PC-3 (cell line): ENCODE measurements at regions not wholly inside any gene's neighbourhood (a gene's known extent, or its start where the extent isn't known, plus 50 kb on each side); places are given as distances from the start of the nearest gene placed in this dataset.

ENCODE experiments used
- CTCF ChIP-seq: fragments of 300-600 bp; sonication (generic); conservative IDR thresholded peaks from 2 replicates; pipeline ENCODE4 v1.5.1; 2017; ENCODE audit warnings: antibody characterized with exemption, low read depth, mild to moderate bottlenecking, low read length
- EZH2 ChIP-seq: fragments of 300-600 bp; sonication (generic); IDR thresholded peaks from one replicate; pipeline ENCODE4 v1.6.1; 2017; ENCODE audit warnings: antibody characterized with exemption, mild to moderate bottlenecking, low read length; ENCODE audit not compliant: unreplicated experiment
- EZH2phosphoT487 ChIP-seq: fragments of 300-600 bp; sonication (generic); IDR thresholded peaks from 2 replicates; pipeline ENCODE4 v1.6.1; 2018; ENCODE audit warnings: mild to moderate bottlenecking, antibody characterized with exemption, low read length, borderline replicate concordance

DNA sequence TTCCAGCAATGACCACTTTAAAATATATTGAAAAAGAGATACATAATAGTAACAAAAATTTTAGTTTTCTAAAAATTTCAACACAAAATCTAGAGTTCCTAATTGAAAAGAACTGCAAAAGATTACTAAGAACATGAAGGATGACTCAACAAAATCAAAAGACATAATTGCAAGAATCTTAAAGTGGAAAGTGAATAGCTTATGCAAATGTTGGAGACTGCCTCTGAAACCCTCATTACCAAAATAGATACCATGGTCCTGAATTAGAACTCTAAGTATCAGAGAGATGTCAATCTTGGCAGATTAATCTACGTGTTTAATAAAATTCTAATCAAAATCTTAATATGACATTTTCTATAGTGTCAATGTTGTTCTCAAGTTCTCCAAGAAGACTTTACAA is 60.7 kb upstream of the SGO1 start:
- TF ChIP-seq CTCF = no peak
- no peak for TF ChIP-seq EZH2
- no peak for TF ChIP-seq EZH2phosphoT487
